ENCODE measurements at regions not wholly inside any gene's neighbourhood (a gene's known extent, or its start where the extent isn't known, plus 50 kb on each side); places are given as distances from the start of the nearest gene placed in this dataset.

DNA sequence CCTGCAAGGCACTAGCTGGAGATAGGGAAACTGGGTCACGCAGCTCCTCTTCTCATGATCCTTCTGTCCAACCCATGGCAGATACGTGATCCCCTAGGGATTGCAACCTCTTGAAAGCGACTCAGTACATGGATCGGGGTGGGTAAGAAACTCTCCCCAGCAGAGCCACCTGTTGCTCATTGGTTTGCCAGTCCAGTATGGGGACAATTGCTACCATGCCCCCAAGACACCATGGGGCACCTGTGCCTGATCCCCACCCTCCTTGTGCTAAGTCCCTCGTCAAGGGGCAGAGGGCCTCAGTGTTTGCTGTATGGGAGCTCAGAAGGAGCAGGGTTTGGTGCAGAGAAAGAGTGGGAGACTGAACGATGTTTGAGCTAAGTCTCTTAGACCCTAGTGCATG is 500.9 kb downstream of the ENC1 start:
- DNase-seq, result no peak

DNA sequence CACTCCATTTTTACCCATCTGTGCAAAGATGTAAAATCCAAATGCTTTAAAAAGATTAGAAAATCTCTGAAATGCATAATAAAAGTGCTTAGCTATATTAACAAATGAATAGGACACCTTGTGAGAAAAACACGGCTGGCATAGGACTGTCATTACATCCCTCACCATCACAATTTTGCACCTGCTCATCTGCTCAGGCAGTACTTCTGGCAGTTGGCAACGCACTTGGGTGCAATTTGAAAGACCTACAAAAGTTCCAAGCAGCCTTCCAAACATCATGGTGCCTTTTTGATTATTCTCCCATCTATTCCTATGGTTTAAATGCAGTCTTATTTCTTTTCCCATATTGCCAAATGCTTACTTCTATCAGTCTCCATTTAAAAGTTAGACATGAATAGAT is 501.8 kb downstream of the ENC1 start:
- DNase-seq, result no peak

DNA sequence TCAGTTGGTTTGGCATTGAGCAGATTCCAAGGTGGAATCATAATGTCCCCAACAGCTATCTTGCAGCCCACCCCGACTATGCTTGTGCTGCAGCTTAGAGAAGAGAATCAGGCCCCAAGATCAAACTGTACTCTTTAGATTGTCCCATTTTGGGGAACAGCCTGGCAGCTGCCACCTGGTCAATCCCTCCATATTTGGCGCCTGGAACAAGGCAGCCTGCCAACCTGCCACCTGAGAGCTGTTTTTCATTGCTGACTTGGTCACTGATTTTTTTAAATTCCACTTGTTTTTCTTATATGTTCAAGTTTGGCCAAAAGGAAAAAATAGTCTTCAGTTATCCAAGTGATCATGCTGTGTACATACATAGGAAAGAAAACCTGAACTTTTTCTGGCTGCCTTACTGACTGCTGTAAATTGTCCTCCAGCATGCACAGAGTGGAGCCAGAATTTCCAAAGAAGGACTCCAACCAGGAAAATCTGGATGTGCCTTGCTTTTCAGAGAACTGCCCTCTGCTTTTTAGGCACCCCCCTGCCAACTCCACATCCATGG is 504.2 kb downstream of the ENC1 start:
- no peak for DNase-seq

DNA sequence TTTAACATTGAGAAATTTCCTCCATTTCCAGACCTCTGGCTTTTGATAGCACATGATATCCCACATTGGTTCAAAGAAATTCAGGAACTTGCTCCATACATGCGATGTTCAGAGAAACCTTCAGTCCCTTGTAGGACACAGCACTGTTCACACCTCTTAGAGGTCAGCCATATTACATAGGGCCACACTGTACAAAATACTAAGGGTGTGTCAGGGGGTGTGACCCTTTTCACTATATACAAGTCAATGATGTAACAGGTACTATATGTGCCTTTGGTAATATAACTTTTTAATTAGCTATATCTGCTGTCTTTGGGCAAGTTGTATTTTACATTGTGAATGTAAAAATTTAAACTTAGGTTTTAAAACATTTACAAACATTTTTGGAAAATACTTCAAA is 505.5 kb downstream of the ENC1 start:
- no peak for DNase-seq

DNA sequence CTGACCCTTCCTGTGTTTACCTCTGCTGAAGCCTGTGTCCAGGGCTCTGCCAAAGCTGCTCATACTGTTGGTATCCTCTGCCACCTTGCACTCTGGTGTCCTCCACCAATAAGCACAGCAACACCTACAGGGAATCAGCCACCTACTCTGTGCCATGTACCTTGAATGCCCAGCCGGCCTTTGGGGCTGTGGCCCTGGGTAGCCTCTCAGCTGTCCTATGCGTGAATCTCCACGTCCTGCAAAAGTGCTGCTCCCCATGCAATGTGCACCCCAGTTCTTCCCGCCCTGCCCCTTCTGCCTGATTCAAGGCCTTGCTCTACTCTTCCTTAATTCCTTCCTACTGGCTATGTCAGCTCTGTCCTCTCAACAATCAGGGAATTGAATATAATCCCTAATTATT is 506.5 kb downstream of the ARHGEF28 start:
- no peak for DNase-seq

DNA sequence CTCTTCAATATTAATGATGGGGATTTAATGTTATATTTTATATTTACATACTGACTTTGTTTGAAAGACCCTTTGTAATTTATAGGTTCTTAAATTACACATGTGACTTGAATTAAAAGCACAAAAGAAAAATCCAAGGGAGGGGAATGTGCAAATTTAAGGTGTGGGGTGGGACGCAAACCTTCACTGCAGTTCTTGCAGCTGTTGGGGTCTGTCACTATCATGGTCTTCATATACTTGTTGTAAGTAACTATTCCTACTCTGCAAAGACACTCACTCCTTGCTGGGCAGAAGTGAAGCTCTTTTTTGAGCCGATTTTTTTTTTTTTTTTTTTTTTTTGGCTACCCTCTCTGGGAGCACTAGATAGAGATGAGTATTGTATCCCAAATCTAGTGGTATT is 505.3 kb downstream of the ARHGEF28 start:
- no peak for DNase-seq

DNA sequence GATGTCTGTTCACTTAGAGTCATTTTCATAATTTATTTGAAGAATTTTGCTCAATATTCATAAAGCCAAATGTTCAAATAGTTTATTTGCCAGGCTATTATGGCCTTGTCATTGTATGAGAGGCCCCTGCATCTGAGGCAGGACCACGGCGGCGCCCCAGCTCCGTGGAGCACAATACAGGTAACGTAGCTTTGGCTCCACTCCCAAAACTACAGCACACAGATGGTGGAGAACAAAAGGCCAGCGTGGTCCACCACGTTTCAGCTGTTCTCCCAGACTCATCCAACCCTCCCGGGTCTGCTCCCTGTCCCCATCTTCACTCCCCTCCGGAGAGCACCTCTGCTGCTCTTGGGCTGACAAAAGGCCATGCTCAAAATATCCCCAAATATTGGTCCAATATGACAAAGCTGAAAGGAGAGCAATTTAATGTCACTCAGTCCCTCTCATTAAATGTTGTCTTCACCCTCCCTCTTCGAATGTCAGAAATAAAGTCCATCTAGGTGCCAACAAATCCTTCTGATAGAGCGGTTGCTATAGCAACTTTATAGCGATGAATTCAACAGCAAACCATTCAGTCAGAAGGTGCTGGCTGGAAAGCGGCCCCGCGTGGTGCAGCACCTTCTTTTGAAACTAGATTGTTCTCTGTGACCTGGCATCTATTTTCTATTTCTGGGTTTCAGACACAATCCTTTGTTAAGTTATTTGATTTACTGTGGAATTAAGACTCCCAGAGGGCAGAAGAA is 504.3 kb downstream of the ARHGEF28 start:
- peak; percentile 19 for DNase-seq

DNA sequence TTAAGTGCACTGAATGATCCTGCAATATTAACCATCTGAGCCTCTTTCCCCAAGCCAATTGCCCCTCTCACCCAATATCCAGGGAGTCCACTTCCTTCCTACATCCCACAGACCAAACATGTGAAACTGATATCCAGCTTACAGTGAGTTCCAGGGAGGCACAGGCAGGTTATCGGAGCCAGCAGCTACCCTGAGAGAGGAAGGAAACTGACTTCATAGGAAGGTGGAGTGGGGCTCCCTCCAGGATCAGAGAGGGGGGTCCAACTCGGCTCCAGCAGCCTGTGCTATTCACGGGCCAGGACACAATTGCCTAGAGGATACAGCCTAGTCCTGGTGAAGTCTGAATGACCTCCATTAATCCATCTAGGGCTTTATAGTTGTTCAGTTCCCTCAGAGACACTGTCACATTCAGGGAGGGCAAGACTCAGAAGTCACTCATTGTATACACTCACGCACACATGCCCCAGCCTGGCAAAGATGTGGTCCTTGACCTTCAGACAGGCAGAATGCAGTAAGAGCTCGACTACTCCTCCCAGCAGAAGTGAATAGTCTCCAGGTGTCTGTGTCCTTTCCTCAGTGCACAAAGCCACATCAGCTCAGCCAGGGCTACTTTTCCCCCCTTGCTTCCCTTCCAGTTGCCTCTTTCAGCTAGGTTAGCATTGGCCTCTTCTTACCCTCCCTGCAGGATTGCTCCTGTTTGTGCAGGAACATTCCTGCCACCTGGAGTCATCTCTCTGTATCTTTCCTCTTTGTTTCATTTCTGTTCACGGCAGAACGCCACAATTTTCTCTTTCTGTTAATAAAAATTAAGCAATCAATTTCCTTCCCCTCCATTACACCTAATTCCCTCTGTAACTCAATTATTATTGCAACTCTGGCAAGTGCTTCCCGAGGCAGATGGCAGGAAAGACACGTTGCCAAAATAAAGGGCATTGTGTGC is 501.7 kb downstream of the ARHGEF28 start:
- DNase-seq, result peak; percentile 44

DNA sequence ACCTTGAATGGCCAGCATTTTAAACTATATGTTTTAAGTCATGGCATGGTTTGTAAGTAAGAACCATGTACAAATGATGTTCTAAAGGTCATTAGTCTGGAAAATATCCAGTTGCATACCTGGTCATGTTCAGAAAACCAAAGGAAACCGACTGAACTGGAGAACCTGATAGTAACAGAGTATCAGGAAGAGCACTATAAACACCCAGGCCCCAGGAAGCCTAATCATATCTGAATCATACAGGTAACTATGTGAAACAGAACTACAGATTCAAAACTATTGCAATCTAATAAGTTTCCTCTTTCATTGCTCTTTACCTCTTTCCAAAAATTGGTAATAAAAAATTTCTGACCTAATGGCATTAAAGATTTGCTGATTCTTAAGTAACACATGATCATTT is 500.3 kb downstream of the ARHGEF28 start:
- no peak for DNase-seq

DNA sequence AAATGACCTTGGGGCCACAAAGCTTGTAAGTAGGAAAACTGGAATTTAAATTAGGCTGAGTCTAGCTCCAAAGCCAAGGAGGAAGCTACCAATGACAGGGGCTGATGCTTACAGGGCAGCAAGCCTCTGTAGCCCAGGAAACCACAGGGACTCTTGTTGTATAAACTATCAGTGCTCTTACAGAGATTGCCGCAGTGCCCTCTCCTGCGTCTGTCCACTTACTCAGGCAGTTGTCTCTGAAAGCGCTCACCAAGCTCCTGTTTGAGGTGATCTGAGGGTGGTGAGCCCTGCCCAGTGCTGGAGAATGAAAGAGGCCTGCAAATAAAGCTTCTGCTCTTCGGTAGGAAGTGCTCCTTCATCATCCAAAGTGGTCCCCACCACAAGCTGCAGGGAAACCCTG is 498.8 kb downstream of the ARHGEF28 start:
- no peak for DNase-seq

DNA sequence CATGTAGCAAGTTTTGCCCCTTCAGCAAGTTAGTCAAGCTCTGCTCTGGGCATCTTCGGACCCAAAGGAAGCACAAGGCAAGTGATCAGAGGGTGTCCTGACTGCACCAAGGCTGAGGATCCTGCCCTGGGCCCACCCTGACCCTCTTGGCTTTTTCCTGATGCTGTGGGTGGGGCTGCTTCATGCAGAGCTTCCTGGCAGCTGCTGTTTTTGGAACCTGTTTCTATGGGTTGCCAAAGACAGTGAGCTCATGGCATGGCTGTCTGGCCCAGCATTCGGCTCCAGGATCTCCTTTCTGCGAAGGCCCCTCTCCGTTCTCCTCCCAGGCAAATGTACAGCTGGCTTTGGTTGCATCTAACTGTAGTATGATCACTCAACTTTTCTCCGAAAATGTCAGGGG is 497.9 kb downstream of the ARHGEF28 start:
- DNase-seq, result no peak

DNA sequence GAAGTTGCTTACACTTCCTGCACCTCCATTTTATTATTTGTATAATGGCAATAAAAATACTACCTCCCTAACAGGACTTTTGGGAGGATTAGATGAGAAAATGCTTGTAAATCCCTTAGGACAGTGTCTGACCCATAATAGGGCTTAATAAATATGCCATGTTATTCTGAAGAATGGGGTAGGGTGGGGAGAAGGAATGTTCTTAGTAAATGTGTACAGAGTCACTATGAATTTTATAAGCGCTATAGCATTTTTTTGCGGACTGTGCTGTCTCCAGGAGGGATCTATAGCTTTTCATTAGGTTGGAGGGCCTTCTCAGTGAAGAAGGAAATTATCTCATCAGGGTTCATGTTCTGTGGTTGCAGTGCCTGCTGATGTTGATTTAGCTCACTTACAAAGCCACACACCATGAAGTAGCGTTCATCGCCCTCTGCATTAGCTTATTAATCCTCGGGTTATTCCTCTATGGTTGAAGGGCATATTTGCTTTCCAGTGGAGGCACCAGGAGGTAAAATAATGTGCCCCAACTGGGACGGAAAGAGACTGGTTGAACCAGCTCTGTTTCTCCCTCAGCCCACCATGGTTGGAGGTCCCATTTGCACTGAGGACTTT is 497.1 kb downstream of the ARHGEF28 start:
- DNase-seq, result no peak

DNA sequence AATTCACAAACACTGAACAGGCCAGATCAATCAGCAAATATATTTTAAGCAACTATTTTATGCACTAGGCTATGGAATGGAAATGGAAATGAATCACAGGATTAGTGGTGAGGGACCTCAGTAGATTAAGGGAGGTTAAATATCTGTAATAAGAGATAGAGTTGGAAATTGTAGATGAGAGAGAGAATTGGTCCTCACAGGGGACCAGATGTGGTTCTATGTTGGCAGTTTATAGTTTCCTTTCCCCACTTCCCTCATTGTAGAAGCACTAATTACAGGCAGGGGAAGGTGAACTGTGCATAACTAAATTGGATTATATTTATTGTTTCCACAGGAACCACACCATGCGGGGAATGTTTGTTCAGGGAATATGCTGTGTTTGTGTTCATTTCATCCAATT is 496.2 kb downstream of the ARHGEF28 start:
- no peak for DNase-seq

DNA sequence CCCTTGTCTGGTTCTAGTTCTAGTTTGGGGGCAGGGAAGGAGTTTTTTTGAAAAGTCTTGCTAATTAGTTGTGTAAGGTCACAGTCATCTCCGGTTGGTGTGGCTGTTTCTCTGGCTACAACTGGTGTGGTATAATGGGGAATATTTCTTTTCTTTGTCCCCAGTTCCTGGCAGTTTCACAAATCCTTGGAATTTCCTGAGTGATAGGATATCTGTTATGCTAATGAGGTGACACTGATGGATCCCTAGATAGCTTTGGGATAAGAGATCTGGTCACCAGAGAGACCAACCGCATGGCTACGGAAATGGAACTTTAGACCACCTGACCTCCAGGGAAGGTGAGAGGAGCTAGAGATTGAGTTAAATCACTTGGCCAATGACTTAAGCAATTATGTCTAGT is 494.6 kb downstream of the ARHGEF28 start:
- DNase-seq, result no peak

DNA sequence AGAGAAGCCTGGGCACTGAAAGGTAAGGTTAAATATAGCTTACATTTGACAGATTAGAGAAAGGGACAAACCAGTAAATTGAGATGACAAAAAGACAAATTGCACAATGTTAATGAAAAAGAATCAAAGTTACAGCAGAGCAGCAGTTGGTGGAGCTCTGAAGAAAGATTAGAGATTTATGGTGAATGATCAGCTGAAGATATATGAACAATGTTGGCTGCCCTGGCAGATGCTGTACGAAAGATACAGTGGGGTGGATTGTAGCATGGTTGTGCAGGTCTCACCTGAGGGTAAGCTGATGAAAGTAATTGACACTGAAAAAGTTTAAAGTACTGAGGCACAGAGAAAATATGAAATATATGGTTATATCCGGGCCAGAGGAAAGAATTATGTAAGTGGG is 492.1 kb downstream of the ARHGEF28 start:
- DNase-seq, result no peak

DNA sequence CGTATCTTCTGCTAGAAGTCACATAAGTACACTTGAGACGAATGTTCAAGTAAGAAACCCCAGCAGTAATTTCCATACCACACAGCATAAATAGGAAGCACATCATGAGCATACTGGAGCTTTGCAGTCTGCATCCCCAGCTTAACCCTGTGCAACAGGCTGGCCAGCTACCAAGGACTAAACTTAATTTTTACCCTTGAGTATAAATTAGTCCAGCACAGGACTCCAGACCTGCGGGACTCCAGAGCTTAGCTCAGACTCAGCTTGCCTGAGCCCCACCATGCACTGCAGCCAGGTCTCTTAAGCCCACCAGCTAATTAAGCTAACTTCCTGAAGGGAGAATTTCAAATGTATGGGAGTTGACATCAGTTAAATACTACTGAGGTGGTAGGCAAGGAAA is 491.0 kb downstream of the ARHGEF28 start:
- DNase-seq, result no peak

DNA sequence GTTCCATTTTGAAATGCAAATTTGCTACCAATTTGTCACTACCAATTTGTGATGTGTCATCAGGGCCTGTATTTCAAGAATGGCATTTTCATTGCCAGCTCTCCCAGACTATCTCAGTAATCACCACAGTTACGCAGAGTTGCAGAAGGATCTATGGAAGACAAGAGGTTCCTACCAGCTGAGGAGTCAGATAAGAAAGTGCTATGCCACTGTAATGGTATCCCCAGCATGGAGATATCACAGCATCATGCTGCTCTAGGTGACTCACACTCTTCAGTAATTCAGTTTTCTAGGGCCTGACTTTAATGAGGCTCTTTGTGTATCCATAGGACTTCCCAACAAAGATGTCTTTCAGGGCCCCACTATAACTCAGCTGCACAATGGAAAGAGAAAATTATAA is 490.3 kb downstream of the ARHGEF28 start:
- no peak for DNase-seq

DNA sequence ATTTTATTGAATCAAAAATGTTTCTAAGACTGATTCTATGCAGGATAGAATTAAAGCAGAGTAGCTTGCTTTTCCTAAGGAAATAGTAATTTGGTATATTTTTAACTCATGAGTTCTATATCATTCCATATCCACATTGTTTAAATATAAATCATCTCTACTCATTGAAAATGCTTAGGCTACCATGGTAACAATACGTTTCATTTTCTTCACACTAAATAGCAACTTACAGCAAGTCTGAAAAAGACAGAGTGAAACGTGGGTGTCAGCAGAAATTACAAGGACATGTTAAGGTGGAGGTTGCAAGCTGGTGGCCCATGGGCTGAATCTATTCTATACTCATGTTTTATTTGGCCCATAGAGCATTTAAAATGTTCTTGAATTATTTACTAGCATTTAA is 487.9 kb downstream of the ARHGEF28 start:
- no peak for DNase-seq

DNA sequence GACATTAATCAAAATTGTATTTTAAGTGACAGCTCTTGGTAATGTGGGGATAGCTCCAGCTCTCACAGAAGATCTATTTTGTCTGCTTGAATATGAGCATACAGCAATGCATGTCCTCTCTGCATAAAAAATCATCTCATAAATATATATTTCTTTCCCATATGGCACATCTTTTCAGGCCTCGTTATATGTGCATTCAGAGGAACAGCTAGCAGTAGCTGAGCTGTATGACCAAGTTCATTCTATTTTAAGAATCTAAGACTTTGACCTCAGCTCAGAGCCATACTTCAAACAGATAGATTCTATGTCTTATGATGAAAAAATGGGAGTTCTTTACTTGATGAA is 487.2 kb downstream of the ARHGEF28 start:
- DNase-seq, result no peak

DNA sequence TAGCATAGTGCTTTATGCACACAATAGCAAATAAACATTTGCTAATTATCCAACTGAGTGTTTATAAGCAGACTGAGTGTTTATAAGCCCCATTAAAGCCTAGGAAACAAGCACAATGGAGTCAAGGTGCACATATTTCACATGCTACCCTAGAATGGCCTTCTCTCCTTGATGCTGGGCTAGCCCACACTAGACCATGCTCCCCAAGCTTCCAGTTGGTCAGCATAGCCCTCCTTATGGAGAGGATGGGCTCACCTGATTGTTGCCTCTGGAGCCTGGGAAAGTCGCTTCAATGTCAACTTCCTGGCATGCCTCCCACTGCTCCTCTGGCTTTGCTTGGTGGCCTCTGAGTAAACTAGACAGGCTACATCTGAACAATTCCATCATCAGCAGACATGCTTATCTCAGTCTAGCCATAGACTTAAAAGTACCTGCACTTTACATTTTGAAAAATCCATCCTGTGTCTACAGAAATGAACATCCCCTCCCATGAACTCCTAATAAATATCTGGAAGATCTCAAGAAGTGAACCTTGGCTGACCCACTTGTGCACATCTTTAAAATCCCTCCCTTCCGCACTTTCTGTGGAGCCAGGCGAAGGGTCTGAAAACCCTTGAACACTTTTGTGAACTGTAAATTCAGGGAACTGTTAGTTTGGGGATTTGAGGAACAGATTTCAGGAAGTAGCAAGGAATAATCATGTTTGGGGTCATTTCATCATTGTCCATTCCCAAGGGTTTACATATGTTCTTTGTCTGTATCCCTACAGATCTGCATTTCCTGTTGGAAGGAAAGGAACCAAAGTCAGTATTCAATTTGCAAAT is 486.6 kb downstream of the ARHGEF28 start:
- no peak for DNase-seq

DNA sequence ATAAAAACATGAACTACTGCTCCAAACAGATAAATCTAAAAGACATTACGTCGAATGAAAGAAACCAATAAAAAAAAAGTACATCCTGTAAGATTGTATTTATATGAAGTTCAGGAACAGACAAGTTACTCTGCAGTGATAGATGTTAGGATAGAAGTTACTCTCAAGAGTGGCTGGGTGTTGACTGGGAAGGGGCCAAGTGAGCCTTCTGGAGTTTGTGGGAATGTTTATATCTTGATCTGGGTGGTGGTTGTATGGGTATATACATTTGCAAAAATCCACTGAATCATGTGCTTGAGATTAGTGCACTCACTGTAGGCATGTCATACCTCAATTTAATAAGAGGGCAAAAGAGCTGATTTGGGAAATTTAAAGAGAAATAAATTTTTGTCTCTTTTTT is 485.8 kb downstream of the ARHGEF28 start:
- DNase-seq, result no peak

DNA sequence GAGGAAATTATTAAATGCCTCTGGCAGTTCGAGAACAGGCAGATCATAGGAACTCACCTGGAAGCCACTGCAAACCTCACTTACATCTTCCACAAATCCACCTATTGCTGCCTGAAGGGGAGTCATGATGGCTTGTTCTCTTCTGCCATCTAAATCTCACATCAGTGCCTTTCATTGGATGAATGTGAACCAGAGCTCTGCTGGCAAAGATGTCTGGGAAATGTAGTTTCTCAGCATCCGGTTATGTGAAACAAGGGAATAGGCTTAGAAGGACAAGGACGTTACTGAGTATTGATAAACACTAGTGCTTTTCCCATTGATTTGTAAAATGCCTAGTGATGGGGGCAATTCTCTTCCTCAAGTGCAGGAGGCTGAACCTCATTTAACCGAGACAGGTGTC is 483.3 kb downstream of the ARHGEF28 start:
- DNase-seq, result no peak

DNA sequence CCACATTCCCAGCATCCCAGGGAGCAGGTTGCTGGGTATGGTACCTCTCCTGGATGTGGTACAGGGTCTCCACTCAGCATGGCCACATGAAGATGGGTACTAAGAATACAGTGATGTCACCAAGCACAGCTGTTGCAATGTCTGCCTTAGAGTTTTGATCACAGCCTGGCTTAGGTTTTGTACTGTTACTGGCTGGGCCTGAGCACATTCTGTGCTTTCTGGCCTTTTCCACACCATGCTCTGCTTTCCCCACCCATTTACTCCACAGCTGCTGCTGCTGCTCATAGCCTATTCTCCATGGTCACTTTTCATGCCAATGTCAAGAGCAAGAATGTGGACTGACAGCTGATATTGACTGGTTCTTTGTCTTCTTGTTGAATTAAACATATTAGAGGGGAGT is 481.9 kb downstream of the ARHGEF28 start:
- DNase-seq, result no peak

All from retina (tissue), 1 donor.